Neural progenitor cell (in vitro differentiated cells): ENCODE measurements at regions not wholly inside any gene's neighbourhood (a gene's known extent, or its start where the extent isn't known, plus 50 kb on each side); places are given as distances from the start of the nearest gene placed in this dataset.

Experiments
- EZH2 ChIP-seq: fragments of 200-600 bp; sonication (generic); IDR thresholded peaks from 2 replicates; pipeline ENCODE4 v1.6.1; 2017; ENCODE audit warnings: antibody characterized with exemption, mild to moderate bottlenecking, moderate library complexity
- TF ChIP-seq, protein P1 (sequence below): fragments of 200-600 bp; sonication (generic); IDR thresholded peaks from 2 replicates; pipeline ENCODE4 v1.5.1; 2017; ENCODE audit warnings: antibody characterized with exemption, mild to moderate bottlenecking

DNA sequence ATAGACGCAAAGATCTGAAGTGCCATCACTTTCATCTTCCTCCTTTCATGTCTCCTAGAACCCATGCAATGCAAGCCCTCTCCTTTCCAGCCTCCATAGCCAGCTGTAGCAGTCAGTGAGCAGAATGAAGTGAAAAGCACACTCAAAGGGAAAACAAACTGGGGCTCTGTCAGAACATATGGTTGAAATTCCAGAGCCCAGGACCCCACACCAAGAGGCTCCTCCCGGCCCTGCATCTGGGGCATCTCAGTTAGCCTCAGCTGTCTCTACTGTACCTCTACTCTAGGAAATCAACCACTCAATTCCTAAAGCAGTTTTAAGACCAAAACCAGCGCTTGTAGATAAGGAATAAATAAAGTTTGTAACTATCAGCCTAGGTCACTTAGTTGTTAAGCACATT lies 73.8 kb upstream of the P3H2 start:
- TF ChIP-seq, protein P1, sequence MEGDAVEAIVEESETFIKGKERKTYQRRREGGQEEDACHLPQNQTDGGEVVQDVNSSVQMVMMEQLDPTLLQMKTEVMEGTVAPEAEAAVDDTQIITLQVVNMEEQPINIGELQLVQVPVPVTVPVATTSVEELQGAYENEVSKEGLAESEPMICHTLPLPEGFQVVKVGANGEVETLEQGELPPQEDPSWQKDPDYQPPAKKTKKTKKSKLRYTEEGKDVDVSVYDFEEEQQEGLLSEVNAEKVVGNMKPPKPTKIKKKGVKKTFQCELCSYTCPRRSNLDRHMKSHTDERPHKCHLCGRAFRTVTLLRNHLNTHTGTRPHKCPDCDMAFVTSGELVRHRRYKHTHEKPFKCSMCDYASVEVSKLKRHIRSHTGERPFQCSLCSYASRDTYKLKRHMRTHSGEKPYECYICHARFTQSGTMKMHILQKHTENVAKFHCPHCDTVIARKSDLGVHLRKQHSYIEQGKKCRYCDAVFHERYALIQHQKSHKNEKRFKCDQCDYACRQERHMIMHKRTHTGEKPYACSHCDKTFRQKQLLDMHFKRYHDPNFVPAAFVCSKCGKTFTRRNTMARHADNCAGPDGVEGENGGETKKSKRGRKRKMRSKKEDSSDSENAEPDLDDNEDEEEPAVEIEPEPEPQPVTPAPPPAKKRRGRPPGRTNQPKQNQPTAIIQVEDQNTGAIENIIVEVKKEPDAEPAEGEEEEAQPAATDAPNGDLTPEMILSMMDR = no peak
- TF ChIP-seq EZH2 = no peak
